B cell (primary cell): ENCODE measurements at regions not wholly inside any gene's neighbourhood (a gene's known extent, or its start where the extent isn't known, plus 50 kb on each side); places are given as distances from the start of the nearest gene placed in this dataset.
A peak's percentile ranks its signal among the peaks of the same experiment; 100 is the strongest.

Experiments
- ATAC-seq: fragments of 200-7000 bp; cut with Tn5 transposase; one replicate; pipeline ENCODE4 v1.10.0; 2021; ENCODE audit warnings: low read depth, mild to moderate bottlenecking, moderate number of reproducible peaks, moderate library complexity
- CTCF ChIA-PET: fragments of 350-600 bp; sonication (Branson Sonifier 250); formaldehyde crosslinking; loops from one replicate; lab custom pipeline; 2021; ENCODE audit warnings: antibody characterized with exemption, inconsistent platforms; lab: Charles Lee
- POLR2A ChIA-PET: fragments of 350-600 bp; sonication (Branson Sonifier 250); formaldehyde crosslinking; loops from one replicate; lab custom pipeline; 2021; ENCODE audit warnings: antibody characterized with exemption; lab: Charles Lee
- DNase-seq: peaks from one replicate; pipeline ENCODE4 v3.0.0; 2013
- H2AFZ ChIP-seq: 2 replicates; pipeline ENCODE4 v1.6.1; 2012; ENCODE audit warnings: mild to moderate bottlenecking, low read depth, low read length; ENCODE audit not compliant: insufficient read depth, poor library complexity, severe bottlenecking
- H3K27ac ChIP-seq, 2 donors: 1 replicate in 1 of 2; 2 replicates in 1 of 2; pipeline ENCODE4 v1.5.1; 2012 to 2013; ENCODE audit warnings: low read length in 2 of 2, mild to moderate bottlenecking in 2 of 2, moderate library complexity in 1 of 2
- H3K27me3 ChIP-seq, 4 experiments: fragments of 200-600 bp in 1 of 4; sonication (generic) in 1 of 4; replicated peaks in 1 of 4; 1 replicate in 2 of 4; 2 replicates in 2 of 4; pipeline versions ENCODE4 v1.6.1 to v1.7.0; 2013 to 2016; ENCODE audit warnings: low read length in 3 of 4, mild to moderate bottlenecking in 2 of 4, mixed read lengths in 1 of 4, moderate library complexity in 1 of 4; ENCODE audit not compliant: insufficient read depth in 4 of 4, control insufficient read depth in 3 of 4; ENCODE audit errors: control extremely low read depth in 1 of 4
- H3K36me3 ChIP-seq, 2 experiments: replicated peaks in 1 of 2; 1 replicate in 1 of 2; 2 replicates in 1 of 2; pipeline versions ENCODE4 v1.6.1 to v1.7.1; 2013; ENCODE audit warnings: low read length in 1 of 2; ENCODE audit not compliant: insufficient read depth in 2 of 2, control insufficient read depth in 1 of 2; ENCODE audit errors: control extremely low read depth in 1 of 2, extremely low read depth in 1 of 2
- H3K4me1 ChIP-seq, 2 donors: fragments of 200-600 bp in 1 of 2; sonication (generic) in 1 of 2; 1 replicate in 1 of 2; 2 replicates in 1 of 2; pipeline versions ENCODE4 v1.5.1 to v1.6.1; 2013 to 2017; ENCODE audit warnings: low read length in 2 of 2; ENCODE audit not compliant: control insufficient read depth in 2 of 2, insufficient read depth in 2 of 2
- H3K4me2 ChIP-seq: replicated peaks from 2 replicates; pipeline ENCODE3; 2012; ENCODE audit warnings: mild to moderate bottlenecking, low read depth, low read length; ENCODE audit not compliant: poor library complexity, severe bottlenecking
- H3K4me3 ChIP-seq, 5 experiments: fragments of 200-600 bp in 1 of 5; sonication (generic) in 1 of 5; 1 replicate in 3 of 5; 2 replicates in 2 of 5; pipeline versions ENCODE4 v1.5.1 to v1.7.0; 2011 to 2016; ENCODE audit warnings: low read length in 4 of 5, mild to moderate bottlenecking in 4 of 5, low read depth in 2 of 5, control low read depth in 1 of 5, moderate library complexity in 1 of 5; ENCODE audit not compliant: insufficient read depth in 1 of 5; ENCODE audit errors: control extremely low read depth in 1 of 5, extremely low read depth in 1 of 5
- H3K79me2 ChIP-seq: fragments of 200-600 bp; sonication (generic); one replicate; pipeline ENCODE4 v1.6.0; 2016; ENCODE audit warnings: low read length; ENCODE audit not compliant: control insufficient read depth, insufficient read depth
- H3K9ac ChIP-seq: fragments of 200-600 bp; sonication (generic); 2 replicates; pipeline ENCODE4 v1.6.1; 2017; ENCODE audit warnings: mild to moderate bottlenecking, low read length, moderate library complexity
- H3K9me3 ChIP-seq, 3 donors: one replicate each; pipeline versions ENCODE4 v1.6.1 to v1.7.1; 2013; ENCODE audit warnings: low read length in 2 of 3; ENCODE audit not compliant: control insufficient read depth in 2 of 3, insufficient read depth in 1 of 3; ENCODE audit errors: control extremely low read depth in 1 of 3
- H4K20me1 ChIP-seq: 2 replicates; pipeline ENCODE4 v1.6.0; 2012; ENCODE audit warnings: mild to moderate bottlenecking, low read length; ENCODE audit not compliant: insufficient read depth, control insufficient read depth, poor library complexity, severe bottlenecking
- H3K27ac Mint-ChIP-seq: one replicate; pipeline ENCODE4 v1.8.0; 2021; ENCODE audit warnings: mixed read lengths
- H3K27me3 Mint-ChIP-seq: one replicate; pipeline ENCODE4 v1.8.0; 2021; ENCODE audit warnings: mixed read lengths
- H3K4me1 Mint-ChIP-seq: one replicate; pipeline ENCODE4 v1.8.0; 2021; ENCODE audit warnings: mixed read lengths
- H3K4me3 Mint-ChIP-seq: one replicate; pipeline ENCODE4 v1.8.0; 2021; ENCODE audit warnings: mixed read lengths
- H3K9me3 Mint-ChIP-seq: one replicate; pipeline ENCODE4 v1.8.0; 2022; ENCODE audit warnings: mixed read lengths; ENCODE audit not compliant: insufficient read depth
- CTCF ChIP-seq: fragments of 200-600 bp; IDR thresholded peaks from one replicate; pipeline ENCODE4 v1.8.0; 2022; ENCODE audit warnings: antibody characterized with exemption, mild to moderate bottlenecking
- EZH2 ChIP-seq: IDR thresholded peaks from 2 replicates; pipeline ENCODE4 v1.6.1; 2012; ENCODE audit warnings: borderline replicate concordance, low read depth, mild to moderate bottlenecking, moderate library complexity, low read length; ENCODE audit not compliant: insufficient read depth, poor library complexity, severe bottlenecking
- WGBS: methylation state at CpG from one replicate; pipeline ENCODE4 v1.1.5; 2013; ENCODE audit warnings: missing lambda C conversion rate; ENCODE audit not compliant: insufficient coverage; 5-methylcytosine and 5-hydroxymethylcytosine counted together
- intact Hi-C: fragments of 100-400 bp; cut with micrococcal nuclease; formaldehyde crosslinking; loops from one replicate; pipeline ENCODE4 v1.10.0; 2022

- TF ChIP-seq CTCF (no peak), EZH2 (no peak)
- Mint-ChIP-seq H3K27me3 (peaks cover 2% of the 10 kb centered on the region), H3K4me1 (peaks cover 43% of the 10 kb centered on the region), H3K27ac (no peak overlapping the region), H3K9me3 (no peaks in the 10 kb centered on the region), H3K4me3 (no peak overlapping the region)
- Histone ChIP-seq H3K36me3 (no peaks in the 10 kb centered on the region), H3K4me2 (peak overlapping the region; percentile 8), H4K20me1 (no peaks in the 10 kb centered on the region), H2AFZ (no peak overlapping the region), H3K27me3 (no peaks in the 10 kb centered on the region), H3K4me1 (peaks cover 24 to 37% of the 10 kb centered on the region in 2 donors), H3K4me3 (no peak overlapping the region), H3K79me2 (peaks cover 17% of the 10 kb centered on the region), H3K27ac (no peak overlapping the region), H3K9me3 (peaks cover 0 to 3% (median 1%) of the 10 kb centered on the region in 3 donors), H3K9ac (no peak overlapping the region)
- POLR2A ChIA-PET, result no interaction called here
- WGBS, result 69% methylated on average over 7 of the region's 13 CpGs
- ATAC-seq (no peak), DNase-seq (no peak)
- CTCF ChIA-PET, result interaction anchor here (0.6 to 17.5 kb wide), 6 partner anchors 28 to 1173 kb away, joined by 3 to 577 read pairs (median 65); no protein-coding TSS in a partner anchor
- intact Hi-C loops, result loop anchor here (10.0 kb wide), 1 partner anchor 64 kb away; no protein-coding TSS in a partner anchor
These were observed 137.1 kb downstream of the RPIA start for GRCh38 chr2:88828397-88829137.
